HUES48 (cell line): ENCODE measurements at regions not wholly inside any gene's neighbourhood (a gene's known extent, or its start where the extent isn't known, plus 50 kb on each side); places are given as distances from the start of the nearest gene placed in this dataset.
"Not testable (repeated sequence)": the region's sequence is repeated elsewhere in the genome, so short reads cannot be mapped to it uniquely, and the experiment has no call there.

Source experiments
- H3K27ac ChIP-seq: one replicate; pipeline ENCODE4 v1.7.0; 2013; ENCODE audit warnings: low read depth, low read length, inconsistent platforms
- H3K27me3 ChIP-seq: 2 replicates; pipeline ENCODE4 v1.6.1; 2013; ENCODE audit warnings: mild to moderate bottlenecking, low read length; ENCODE audit not compliant: control insufficient read depth, insufficient read depth
- H3K36me3 ChIP-seq: 2 replicates; pipeline ENCODE4 v1.6.1; 2013; ENCODE audit warnings: low read length; ENCODE audit not compliant: control insufficient read depth, insufficient read depth
- H3K4me1 ChIP-seq: 2 replicates; pipeline ENCODE4 v1.6.1; 2013; ENCODE audit warnings: mild to moderate bottlenecking, low read length; ENCODE audit not compliant: control insufficient read depth, insufficient read depth
- H3K4me3 ChIP-seq: 2 replicates; pipeline ENCODE4 v1.5.1; 2013; ENCODE audit warnings: mild to moderate bottlenecking, low read depth, low read length
- H3K9ac ChIP-seq: 2 replicates; pipeline ENCODE4 v1.6.1; 2013; ENCODE audit warnings: mild to moderate bottlenecking, low read depth, low read length, moderate library complexity
- H3K9me3 ChIP-seq: 2 replicates; pipeline ENCODE4 v1.6.1; 2013; ENCODE audit warnings: low read length; ENCODE audit not compliant: control insufficient read depth, insufficient read depth

GRCh38 chr10:33833566-33833965 lies 499.1 kb upstream of the NRP1 start:
- no peak overlapping the region for H3K27ac ChIP-seq
- H3K9ac ChIP-seq = no peak overlapping the region
- H3K9me3 ChIP-seq = no peaks in the 10 kb centered on the region
- H3K4me1 ChIP-seq = no peaks in the 10 kb centered on the region
- no peaks in the 10 kb centered on the region for H3K36me3 ChIP-seq
- H3K27me3 ChIP-seq = no peaks in the 10 kb centered on the region
- H3K4me3 ChIP-seq = no peak overlapping the region

- Histone ChIP-seq H3K27ac (no peak overlapping the region), H3K4me1 (no peaks in the 10 kb centered on the region), H3K4me3 (no peak overlapping the region), H3K9me3 (no peaks in the 10 kb centered on the region), H3K27me3 (no peaks in the 10 kb centered on the region), H3K9ac (no peak overlapping the region), H3K36me3 (no peaks in the 10 kb centered on the region)
Observed at GRCh38 chr10:33832124-33832787, 497.8 kb upstream of the NRP1 start.

GRCh38 chr10:33831591-33831990 lies 497.1 kb upstream of the NRP1 start:
- Histone ChIP-seq H3K9ac (no peak overlapping the region), H3K27me3 (no peaks in the 10 kb centered on the region), H3K4me1 (no peaks in the 10 kb centered on the region), H3K4me3 (no peak overlapping the region), H3K9me3 (no peaks in the 10 kb centered on the region), H3K27ac (no peak overlapping the region), H3K36me3 (no peaks in the 10 kb centered on the region)

- H3K9me3 ChIP-seq, H3K27ac ChIP-seq, H3K4me1 ChIP-seq, H3K27me3 ChIP-seq, H3K9ac ChIP-seq, H3K4me3 ChIP-seq, H3K36me3 ChIP-seq: not testable (repeated sequence)
Observed at GRCh38 chr10:33829899-33830298, 495.4 kb upstream of the NRP1 start.

GRCh38 chr10:33828592-33828991 lies 494.1 kb upstream of the NRP1 start:
- Histone ChIP-seq H3K27ac (no peak overlapping the region), H3K9me3 (no peaks in the 10 kb centered on the region), H3K4me1 (no peaks in the 10 kb centered on the region), H3K27me3 (no peaks in the 10 kb centered on the region), H3K36me3 (no peaks in the 10 kb centered on the region), H3K9ac (no peak overlapping the region), H3K4me3 (no peak overlapping the region)

GRCh38 chr10:33826186-33826585 lies 491.7 kb upstream of the NRP1 start:
- Histone ChIP-seq H3K4me3 (no peak overlapping the region), H3K36me3 (no peaks in the 10 kb centered on the region), H3K9me3 (no peaks in the 10 kb centered on the region), H3K4me1 (peaks cover under 1% of the 10 kb centered on the region; the same call in 1 of the 2 replicates), H3K9ac (no peak overlapping the region), H3K27me3 (no peaks in the 10 kb centered on the region), H3K27ac (no peak overlapping the region)

- no peak overlapping the region for H3K9ac ChIP-seq
- no peaks in the 10 kb centered on the region for H3K9me3 ChIP-seq
- H3K27ac ChIP-seq = no peak overlapping the region
- no peaks in the 10 kb centered on the region for H3K27me3 ChIP-seq
- H3K4me3 ChIP-seq = no peak overlapping the region
- H3K36me3 ChIP-seq = no peaks in the 10 kb centered on the region
- H3K4me1 ChIP-seq = peaks cover 9% of the 10 kb centered on the region
Observed at GRCh38 chr10:33822774-33823173, 488.3 kb upstream of the NRP1 start.

GRCh38 chr10:33820531-33820930 lies 486.1 kb upstream of the NRP1 start:
- Histone ChIP-seq H3K4me3 (no peak overlapping the region), H3K27me3 (no peaks in the 10 kb centered on the region), H3K36me3 (no peaks in the 10 kb centered on the region), H3K27ac (no peak overlapping the region), H3K9me3 (no peaks in the 10 kb centered on the region), H3K9ac (no peak overlapping the region), H3K4me1 (peaks cover 9% of the 10 kb centered on the region)

- Histone ChIP-seq H3K27me3 (no peaks in the 10 kb centered on the region), H3K9ac (no peak overlapping the region), H3K27ac (no peak overlapping the region), H3K36me3 (no peaks in the 10 kb centered on the region), H3K4me3 (no peak overlapping the region), H3K9me3 (no peaks in the 10 kb centered on the region), H3K4me1 (peaks cover 9% of the 10 kb centered on the region)
Observed at GRCh38 chr10:33819206-33819605, 484.7 kb upstream of the NRP1 start.

GRCh38 chr10:33818343-33818742 lies 483.9 kb upstream of the NRP1 start:
- H3K4me3 ChIP-seq = no peak overlapping the region

GRCh38 chr10:33817605-33818004 lies 483.1 kb upstream of the NRP1 start:
- H3K27me3 ChIP-seq = no peaks in the 10 kb centered on the region
- peaks cover 9% of the 10 kb centered on the region for H3K4me1 ChIP-seq
- no peak overlapping the region for H3K9ac ChIP-seq
- H3K27ac ChIP-seq = no peak overlapping the region
- H3K4me3 ChIP-seq = no peak overlapping the region
- H3K36me3 ChIP-seq = no peaks in the 10 kb centered on the region
- H3K9me3 ChIP-seq = no peaks in the 10 kb centered on the region

More at GRCh38 chr10:33818343-33818742, 483.9 kb upstream of the NRP1 start:
- H3K9me3 ChIP-seq = no peaks in the 10 kb centered on the region
- H3K27me3 ChIP-seq = no peaks in the 10 kb centered on the region
- H3K4me1 ChIP-seq = peaks cover 9% of the 10 kb centered on the region
- no peak overlapping the region for H3K9ac ChIP-seq
- H3K27ac ChIP-seq = no peak overlapping the region
- no peaks in the 10 kb centered on the region for H3K36me3 ChIP-seq
